ENCODE measurements at regions not wholly inside any gene's neighbourhood (a gene's known extent, or its start where the extent isn't known, plus 50 kb on each side); places are given as distances from the start of the nearest gene placed in this dataset.

GRCh38 chr2:237196866-237197618 lies 111.4 kb downstream of the COPS8 start:
- Histone ChIP-seq H3K27me3 (ENCODE audit: control insufficient read depth in 2 of 2, insufficient read depth in 2 of 2, low read length in 2 of 2) (no peaks in the 10 kb centered on the region), H3K9me3 (replicated peaks; ENCODE audit: control insufficient read depth, insufficient read depth, low read length) (no peaks in the 10 kb centered on the region), H3K79me2 (ENCODE audit: control insufficient read depth, insufficient read depth, low read length) (no peaks in the 10 kb centered on the region), H3K27ac (ENCODE audit: insufficient read depth, low read depth, low read length) (no peak overlapping the region), H3K9ac (replicated peaks; ENCODE audit: extremely low read depth, insufficient read depth, low read length) (no peak overlapping the region), H3K9me1 (replicated peaks; ENCODE audit: control insufficient read depth, extremely low read depth, insufficient read depth, low read length) (no peaks in the 10 kb centered on the region), H3K4me3 (replicated peaks in 1 of 3; ENCODE audit: insufficient read depth in 1 of 3, low read depth in 1 of 3, low read length in 3 of 3) (no peak overlapping the region), H2AFZ (ENCODE audit: low read depth, low read length) (no peak overlapping the region), H4K20me1 (replicated peaks; ENCODE audit: control insufficient read depth, extremely low read depth, insufficient read depth, low read length) (no peaks in the 10 kb centered on the region), H3K36me3 (ENCODE audit: control insufficient read depth in 2 of 2, extremely low read depth in 1 of 2, insufficient read depth in 2 of 2, low read length in 2 of 2) (no peaks in the 10 kb centered on the region), H3K4me1 (ENCODE audit: control insufficient read depth, extremely low read depth, insufficient read depth, low read length) (peaks cover 3% of the 10 kb centered on the region), H3K4me2 (ENCODE audit: insufficient read depth, low read length) (no peak overlapping the region)
- intact Hi-C loops (cut with micrococcal nuclease) (no loop called here), dilution Hi-C loops (cut with MboI; ENCODE audit: extremely low pct_ligation_motif_present, low sequenced_read_pairs) (no loop called here)
- ChIA-PET CTCF (interaction anchor here (0.7 to 1.2 kb wide), 3 partner anchors 32 to 225 kb away, joined by 3 to 5 read pairs (median 3); no protein-coding TSS in a partner anchor), POLR2A (no interaction called here)
- no TSS peak for BruUV-seq (replicated peaks)
- FAIRE-seq (no peak), DNase-seq (ENCODE audit: low read depth, low spot score) (no peak)
- TF ChIP-seq POLR2AphosphoS5 (IDR thresholded peaks at IDR 0.05; ENCODE audit: insufficient read depth, low read depth, low read length): no peak
- no peak for TF ChIP-seq FOS (IDR thresholded peaks at IDR 0.05; ENCODE audit: borderline replicate concordance, insufficient read depth, low read length)
- TF ChIP-seq JUN (IDR thresholded peaks at IDR 0.05; ENCODE audit: borderline replicate concordance, insufficient read depth, insufficient read length, low read depth): no peak
- TF ChIP-seq GATA2 (IDR thresholded peaks at IDR 0.05; ENCODE audit: insufficient read depth, insufficient read length, low read depth, low read length): no peak
- TF ChIP-seq MYC (IDR thresholded peaks at IDR 0.05; ENCODE audit: low read depth, low read length): no peak
- TF ChIP-seq CTCF (IDR thresholded peaks at IDR 0.05; ENCODE audit: extremely low read depth in 1 of 2, insufficient read depth in 1 of 2, low read depth in 1 of 2, low read length in 2 of 2): no peak
- no peak for TF ChIP-seq EZH2 (IDR thresholded peaks at IDR 0.05; ENCODE audit: borderline replicate concordance, low read depth, low read length, severe bottlenecking)
- TF ChIP-seq MAX (IDR thresholded peaks at IDR 0.05; ENCODE audit: insufficient read depth, insufficient read length): no peak
- no peak for TF ChIP-seq POLR2A (IDR thresholded peaks at IDR 0.05; ENCODE audit: low read depth, low read length)
